GM12878 (cell line): ENCODE measurements at regions not wholly inside any gene's neighbourhood (a gene's known extent, or its start where the extent isn't known, plus 50 kb on each side); places are given as distances from the start of the nearest gene placed in this dataset.

Source experiments
- CTCF ChIP-seq, 3 experiments: IDR thresholded peaks in 2 of 3; conservative IDR thresholded peaks in 1 of 3; 2 replicates each; pipeline ENCODE4 v1.5.1; 2011; ENCODE audit warnings: low read depth in 3 of 3, low read length in 3 of 3, mild to moderate bottlenecking in 3 of 3, control low read depth in 2 of 3, moderate library complexity in 2 of 3, inconsistent platforms in 1 of 3, mixed read lengths in 1 of 3; ENCODE audit not compliant: control insufficient read depth in 2 of 3, insufficient read depth in 1 of 3; ENCODE audit errors: extremely low read depth in 1 of 3
- TF ChIP-seq, protein P1 (sequence below): IDR thresholded peaks from 2 replicates; pipeline ENCODE4 v1.6.1; 2012; ENCODE audit warnings: low read depth, low read length, improper control_type of control experiment

GRCh38 chr11:134541951-134542350, 129.9 kb upstream of the B3GAT1 start:
- TF ChIP-seq, protein P1, sequence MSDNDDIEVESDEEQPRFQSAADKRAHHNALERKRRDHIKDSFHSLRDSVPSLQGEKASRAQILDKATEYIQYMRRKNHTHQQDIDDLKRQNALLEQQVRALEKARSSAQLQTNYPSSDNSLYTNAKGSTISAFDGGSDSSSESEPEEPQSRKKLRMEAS, result no peak
- no peak for TF ChIP-seq CTCF (IDR thresholded peaks at IDR 0.05 in 2 of 3, conservative IDR thresholded peaks at IDR 0.05 in 1 of 3; ENCODE audit: control insufficient read depth in 2 of 3, extremely low read depth in 1 of 3, insufficient read depth in 1 of 3, low read depth in 3 of 3, low read length in 3 of 3)
